Midbrain (tissue), 1 donor: ENCODE measurements at regions not wholly inside any gene's neighbourhood (a gene's known extent, or its start where the extent isn't known, plus 50 kb on each side); places are given as distances from the start of the nearest gene placed in this dataset.
A peak's percentile ranks its signal among the peaks of the same experiment; 100 is the strongest.

Source experiments
- DNase-seq: peaks from one replicate; lab custom pipeline; 2025; lab: John Stamatoyannopoulos, UW

- DNase-seq: no peak
Measured at GRCh38 chr10:130999376-131000202, 311.9 kb downstream of the TCERG1L start.

GRCh38 chr10:131000244-131000643 is 311.3 kb downstream of the TCERG1L start:
- DNase-seq: no peak

GRCh38 chr10:131000743-131001142 is 310.8 kb downstream of the TCERG1L start:
- no peak for DNase-seq

- DNase-seq: no peak
Measured at GRCh38 chr10:131001438-131001837, 310.1 kb downstream of the TCERG1L start.

GRCh38 chr10:131002031-131002861 is 309.3 kb downstream of the TCERG1L start:
- peak; percentile 17 for DNase-seq

GRCh38 chr10:131003455-131003854 is 308.1 kb downstream of the TCERG1L start:
- no peak for DNase-seq

GRCh38 chr10:131004276-131004675 is 307.2 kb downstream of the TCERG1L start:
- no peak for DNase-seq

- DNase-seq: no peak
Measured at GRCh38 chr10:131006458-131007256, 304.9 kb downstream of the TCERG1L start.

- DNase-seq: no peak
Measured at GRCh38 chr10:131009791-131010190, 301.7 kb downstream of the TCERG1L start.

GRCh38 chr10:131010965-131011575 is 300.5 kb downstream of the TCERG1L start:
- DNase-seq: no peak

- no peak for DNase-seq
Measured at GRCh38 chr10:131011936-131012640, 299.4 kb downstream of the TCERG1L start.

GRCh38 chr10:131012641-131012985 is 298.9 kb downstream of the TCERG1L start:
- no peak for DNase-seq

GRCh38 chr10:131013281-131013912 is 298.1 kb downstream of the TCERG1L start:
- no peak for DNase-seq

- DNase-seq: no peak
Measured at GRCh38 chr10:131014271-131014670, 297.2 kb downstream of the TCERG1L start.

- DNase-seq: no peak
Measured at GRCh38 chr10:131015271-131015670, 296.2 kb downstream of the TCERG1L start.

- no peak for DNase-seq
Measured at GRCh38 chr10:131016556-131016955, 295.0 kb downstream of the TCERG1L start.

- no peak for DNase-seq
Measured at GRCh38 chr10:131017566-131018285, 293.8 kb downstream of the TCERG1L start.

GRCh38 chr10:131018886-131019500 is 292.5 kb downstream of the TCERG1L start:
- DNase-seq: no peak

- DNase-seq: no peak
Measured at GRCh38 chr10:131019696-131020095, 291.8 kb downstream of the TCERG1L start.

- DNase-seq: no peak
Measured at GRCh38 chr10:131020775-131021174, 290.7 kb downstream of the TCERG1L start.
